ENCODE measurements at regions not wholly inside any gene's neighbourhood (a gene's known extent, or its start where the extent isn't known, plus 50 kb on each side); places are given as distances from the start of the nearest gene placed in this dataset.

DNA sequence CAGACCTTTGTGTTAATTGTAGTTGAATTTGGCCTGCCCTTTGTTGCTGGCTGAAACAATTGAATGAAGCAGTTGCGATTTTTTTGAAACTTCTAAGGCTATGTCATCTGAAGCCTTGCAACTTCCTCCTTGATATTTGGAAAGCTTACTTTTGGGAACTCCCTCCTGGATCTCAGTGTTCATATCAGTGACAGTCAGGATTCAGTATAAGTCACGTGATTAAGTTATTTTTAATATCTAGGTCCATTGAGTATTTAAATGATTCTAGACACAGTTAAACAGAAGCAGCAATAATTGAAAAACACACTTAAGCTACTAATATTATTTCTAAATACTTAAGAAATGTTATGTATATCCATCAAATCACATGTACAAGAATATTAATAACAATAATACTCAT, 951.3 kb downstream of the GRIK2 start (continued):
- TF ChIP-seq, protein P1, sequence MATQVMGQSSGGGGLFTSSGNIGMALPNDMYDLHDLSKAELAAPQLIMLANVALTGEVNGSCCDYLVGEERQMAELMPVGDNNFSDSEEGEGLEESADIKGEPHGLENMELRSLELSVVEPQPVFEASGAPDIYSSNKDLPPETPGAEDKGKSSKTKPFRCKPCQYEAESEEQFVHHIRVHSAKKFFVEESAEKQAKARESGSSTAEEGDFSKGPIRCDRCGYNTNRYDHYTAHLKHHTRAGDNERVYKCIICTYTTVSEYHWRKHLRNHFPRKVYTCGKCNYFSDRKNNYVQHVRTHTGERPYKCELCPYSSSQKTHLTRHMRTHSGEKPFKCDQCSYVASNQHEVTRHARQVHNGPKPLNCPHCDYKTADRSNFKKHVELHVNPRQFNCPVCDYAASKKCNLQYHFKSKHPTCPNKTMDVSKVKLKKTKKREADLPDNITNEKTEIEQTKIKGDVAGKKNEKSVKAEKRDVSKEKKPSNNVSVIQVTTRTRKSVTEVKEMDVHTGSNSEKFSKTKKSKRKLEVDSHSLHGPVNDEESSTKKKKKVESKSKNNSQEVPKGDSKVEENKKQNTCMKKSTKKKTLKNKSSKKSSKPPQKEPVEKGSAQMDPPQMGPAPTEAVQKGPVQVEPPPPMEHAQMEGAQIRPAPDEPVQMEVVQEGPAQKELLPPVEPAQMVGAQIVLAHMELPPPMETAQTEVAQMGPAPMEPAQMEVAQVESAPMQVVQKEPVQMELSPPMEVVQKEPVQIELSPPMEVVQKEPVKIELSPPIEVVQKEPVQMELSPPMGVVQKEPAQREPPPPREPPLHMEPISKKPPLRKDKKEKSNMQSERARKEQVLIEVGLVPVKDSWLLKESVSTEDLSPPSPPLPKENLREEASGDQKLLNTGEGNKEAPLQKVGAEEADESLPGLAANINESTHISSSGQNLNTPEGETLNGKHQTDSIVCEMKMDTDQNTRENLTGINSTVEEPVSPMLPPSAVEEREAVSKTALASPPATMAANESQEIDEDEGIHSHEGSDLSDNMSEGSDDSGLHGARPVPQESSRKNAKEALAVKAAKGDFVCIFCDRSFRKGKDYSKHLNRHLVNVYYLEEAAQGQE (IDR thresholded peaks at IDR 0.05; ENCODE audit: low read depth, low read length), result no peak
- TF ChIP-seq, protein P2, sequence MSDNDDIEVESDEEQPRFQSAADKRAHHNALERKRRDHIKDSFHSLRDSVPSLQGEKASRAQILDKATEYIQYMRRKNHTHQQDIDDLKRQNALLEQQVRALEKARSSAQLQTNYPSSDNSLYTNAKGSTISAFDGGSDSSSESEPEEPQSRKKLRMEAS (IDR thresholded peaks at IDR 0.05; ENCODE audit: low read depth), result no peak
- TF ChIP-seq POLR2AphosphoS5 (IDR thresholded peaks at IDR 0.05; ENCODE audit: low read depth, low read length), result no peak
- TF ChIP-seq, protein P3, sequence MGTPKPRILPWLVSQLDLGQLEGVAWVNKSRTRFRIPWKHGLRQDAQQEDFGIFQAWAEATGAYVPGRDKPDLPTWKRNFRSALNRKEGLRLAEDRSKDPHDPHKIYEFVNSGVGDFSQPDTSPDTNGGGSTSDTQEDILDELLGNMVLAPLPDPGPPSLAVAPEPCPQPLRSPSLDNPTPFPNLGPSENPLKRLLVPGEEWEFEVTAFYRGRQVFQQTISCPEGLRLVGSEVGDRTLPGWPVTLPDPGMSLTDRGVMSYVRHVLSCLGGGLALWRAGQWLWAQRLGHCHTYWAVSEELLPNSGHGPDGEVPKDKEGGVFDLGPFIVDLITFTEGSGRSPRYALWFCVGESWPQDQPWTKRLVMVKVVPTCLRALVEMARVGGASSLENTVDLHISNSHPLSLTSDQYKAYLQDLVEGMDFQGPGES (IDR thresholded peaks at IDR 0.05; ENCODE audit: low read depth, low read length), result no peak

DNA sequence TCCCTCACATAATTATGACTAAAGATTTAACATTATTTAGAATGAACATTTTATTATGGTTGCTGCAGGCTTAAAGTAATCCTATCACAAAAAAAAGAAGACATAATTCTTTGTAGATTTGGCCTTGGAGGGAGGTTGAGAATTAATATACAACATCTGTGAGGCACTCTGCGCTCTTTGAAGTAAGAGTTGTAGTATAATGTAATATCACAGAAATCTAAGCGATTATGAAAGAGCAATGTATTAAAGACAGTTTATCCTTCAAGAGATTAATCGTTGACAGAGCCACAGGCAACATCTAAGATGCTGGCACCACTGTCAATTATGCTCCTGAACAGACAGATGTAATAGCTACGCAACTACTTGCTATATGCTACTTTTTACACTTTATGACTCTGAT, 946.8 kb downstream of the GRIK2 start:
- no peaks in the 10 kb centered on the region for H3K9me3 ChIP-seq
- no peak overlapping the region for H2AFZ ChIP-seq (ENCODE audit: low read depth)
- no peak overlapping the region for H3K9ac ChIP-seq
- no peak overlapping the region for H3K4me3 ChIP-seq (ENCODE audit: low read depth in 2 of 2, low read length in 1 of 2)
- no peaks in the 10 kb centered on the region for H3K79me2 ChIP-seq (ENCODE audit: insufficient read depth)
- DNase-seq, result no peak
- POLR2A ChIA-PET, result no interaction called here
- H3K9me2 ChIP-seq, result no peaks in the 10 kb centered on the region
- no peaks in the 10 kb centered on the region for H3K27me3 ChIP-seq (ENCODE audit: insufficient read depth)
- WGBS (ENCODE audit: low lambda C conversion rate), result 38% methylated on average over 4 of the region's 4 CpGs
- H3F3A ChIP-seq (replicated peaks; ENCODE audit: insufficient read depth), result no peaks in the 10 kb centered on the region
- H3K4me1 ChIP-seq (ENCODE audit: control insufficient read depth in 1 of 2, insufficient read depth in 2 of 2, low read depth in 1 of 2, low read length in 1 of 2), result no peaks in the 10 kb centered on the region
- CTCF ChIA-PET, result no interaction called here
- H3K27ac ChIP-seq (ENCODE audit: low read depth in 2 of 2, low read length in 1 of 2), result no peak overlapping the region
- H3K4me2 ChIP-seq, result no peak overlapping the region
- no peaks in the 10 kb centered on the region for H3K36me3 ChIP-seq (replicated peaks in 1 of 2; ENCODE audit: control insufficient read depth in 1 of 2, insufficient read depth in 2 of 2, low read length in 1 of 2)
- no peaks in the 10 kb centered on the region for H4K20me1 ChIP-seq (ENCODE audit: insufficient read depth)
- TF ChIP-seq TCF12 (IDR thresholded peaks at IDR 0.05) (no peak), EZH2phosphoT487 (IDR thresholded peaks at IDR 0.05; ENCODE audit: borderline replicate concordance, low read depth) (no peak), EP300 (IDR thresholded peaks at IDR 0.05; ENCODE audit: borderline replicate concordance in 1 of 2, low read depth in 1 of 2, low read length in 1 of 2) (no peak), ELF1 (IDR thresholded peaks at IDR 0.05) (no peak), RAD21 (IDR thresholded peaks at IDR 0.05; ENCODE audit: low read length) (no peak), GABPA (IDR thresholded peaks at IDR 0.05; ENCODE audit: low read depth) (no peak), FOXM1 (IDR thresholded peaks at IDR 0.05; ENCODE audit: low read depth) (no peak), FOXJ3 (CRISPR knock-in tag; IDR thresholded peaks at IDR 0.05) (no peak), CHD2 (IDR thresholded peaks at IDR 0.05; ENCODE audit: low read length, partially characterized antibody) (no peak), YY1 (IDR thresholded peaks at IDR 0.05; ENCODE audit: low read depth) (no peak), SMC3 (IDR thresholded peaks at IDR 0.05; ENCODE audit: low read depth, low read length) (no peak)
- TF ChIP-seq, protein P3 (IDR thresholded peaks at IDR 0.05; ENCODE audit: low read depth, low read length), result no peak
- TF ChIP-seq, protein P4, sequence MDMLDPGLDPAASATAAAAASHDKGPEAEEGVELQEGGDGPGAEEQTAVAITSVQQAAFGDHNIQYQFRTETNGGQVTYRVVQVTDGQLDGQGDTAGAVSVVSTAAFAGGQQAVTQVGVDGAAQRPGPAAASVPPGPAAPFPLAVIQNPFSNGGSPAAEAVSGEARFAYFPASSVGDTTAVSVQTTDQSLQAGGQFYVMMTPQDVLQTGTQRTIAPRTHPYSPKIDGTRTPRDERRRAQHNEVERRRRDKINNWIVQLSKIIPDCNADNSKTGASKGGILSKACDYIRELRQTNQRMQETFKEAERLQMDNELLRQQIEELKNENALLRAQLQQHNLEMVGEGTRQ (IDR thresholded peaks at IDR 0.05; ENCODE audit: borderline replicate concordance, low read depth, low read length), result no peak
- TF ChIP-seq, protein P1 (IDR thresholded peaks at IDR 0.05; ENCODE audit: low read depth, low read length), result no peak
- TF ChIP-seq, protein P5, sequence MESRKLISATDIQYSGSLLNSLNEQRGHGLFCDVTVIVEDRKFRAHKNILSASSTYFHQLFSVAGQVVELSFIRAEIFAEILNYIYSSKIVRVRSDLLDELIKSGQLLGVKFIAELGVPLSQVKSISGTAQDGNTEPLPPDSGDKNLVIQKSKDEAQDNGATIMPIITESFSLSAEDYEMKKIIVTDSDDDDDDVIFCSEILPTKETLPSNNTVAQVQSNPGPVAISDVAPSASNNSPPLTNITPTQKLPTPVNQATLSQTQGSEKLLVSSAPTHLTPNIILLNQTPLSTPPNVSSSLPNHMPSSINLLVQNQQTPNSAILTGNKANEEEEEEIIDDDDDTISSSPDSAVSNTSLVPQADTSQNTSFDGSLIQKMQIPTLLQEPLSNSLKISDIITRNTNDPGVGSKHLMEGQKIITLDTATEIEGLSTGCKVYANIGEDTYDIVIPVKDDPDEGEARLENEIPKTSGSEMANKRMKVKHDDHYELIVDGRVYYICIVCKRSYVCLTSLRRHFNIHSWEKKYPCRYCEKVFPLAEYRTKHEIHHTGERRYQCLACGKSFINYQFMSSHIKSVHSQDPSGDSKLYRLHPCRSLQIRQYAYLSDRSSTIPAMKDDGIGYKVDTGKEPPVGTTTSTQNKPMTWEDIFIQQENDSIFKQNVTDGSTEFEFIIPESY (IDR thresholded peaks at IDR 0.05; ENCODE audit: borderline replicate concordance, low read depth), result no peak
